HG02588 (cell line): ENCODE measurements at regions not wholly inside any gene's neighbourhood (a gene's known extent, or its start where the extent isn't known, plus 50 kb on each side); places are given as distances from the start of the nearest gene placed in this dataset.
"Not testable (repeated sequence)": the region's sequence is repeated elsewhere in the genome, so short reads cannot be mapped to it uniquely, and the experiment has no call there.

Source experiments
- ATAC-seq: cut with Tn5 transposase; IDR thresholded peaks from one replicate; pipeline ENCODE4 v1.9.1; 2021; ENCODE audit warnings: mild to moderate bottlenecking, moderate library complexity; ENCODE audit not compliant: unreplicated experiment

GRCh38 chr12:28023156-28023887, 50.8 kb upstream of the PTHLH start:
- no peak for ATAC-seq

- ATAC-seq = no peak
These were observed 51.9 kb upstream of the PTHLH start for GRCh38 chr12:28024231-28024995.

GRCh38 chr12:28025821-28026505, 53.4 kb upstream of the PTHLH start:
- ATAC-seq = no peak

GRCh38 chr12:28026701-28027100, 54.2 kb upstream of the PTHLH start:
- ATAC-seq = no peak

- no peak for ATAC-seq
These were observed 54.8 kb upstream of the PTHLH start for GRCh38 chr12:28027328-28027727.

GRCh38 chr12:28027947-28028724, 55.6 kb upstream of the PTHLH start:
- ATAC-seq = no peak

- ATAC-seq = no peak
These were observed 60.4 kb upstream of the PTHLH start for GRCh38 chr12:28032811-28033537.

- no peak for ATAC-seq
These were observed 61.0 kb upstream of the PTHLH start for GRCh38 chr12:28033538-28033915.

GRCh38 chr12:28034271-28034670, 61.7 kb upstream of the PTHLH start:
- no peak for ATAC-seq

GRCh38 chr12:28035500-28035899, 63.0 kb upstream of the PTHLH start:
- no peak for ATAC-seq

- ATAC-seq = no peak
These were observed 64.4 kb upstream of the PTHLH start for GRCh38 chr12:28036940-28037339.

- ATAC-seq = no peak
These were observed 67.7 kb upstream of the PTHLH start for GRCh38 chr12:28040246-28040645.

- not testable (repeated sequence) for ATAC-seq
These were observed 74.1 kb upstream of the PTHLH start for GRCh38 chr12:28046600-28046999.

- no peak for ATAC-seq
These were observed 78.1 kb upstream of the PTHLH start for GRCh38 chr12:28050606-28051005.

GRCh38 chr12:28051516-28052354, 79.2 kb upstream of the PTHLH start:
- no peak for ATAC-seq

- no peak for ATAC-seq
These were observed 81.0 kb upstream of the PTHLH start for GRCh38 chr12:28053564-28053963.

- ATAC-seq = no peak
These were observed 82.0 kb upstream of the PTHLH start for GRCh38 chr12:28054583-28054982.

- ATAC-seq = no peak
These were observed 85.5 kb upstream of the PTHLH start for GRCh38 chr12:28057856-28058615.

GRCh38 chr12:28059220-28059619, 86.7 kb upstream of the PTHLH start:
- ATAC-seq = no peak
